ENCODE measurements at regions not wholly inside any gene's neighbourhood (a gene's known extent, or its start where the extent isn't known, plus 50 kb on each side); places are given as distances from the start of the nearest gene placed in this dataset.
A peak's percentile ranks its signal among the peaks of the same experiment; 100 is the strongest.

- Mint-ChIP-seq H3K36me3 (ENCODE audit: low read depth) (no peaks in the 10 kb centered on the region), H3K9me3 (no peaks in the 10 kb centered on the region), H3K27ac (no peak overlapping the region), H3K4me1 (ENCODE audit: low read depth) (no peaks in the 10 kb centered on the region), H3K27me3 (no peaks in the 10 kb centered on the region), H3K4me3 (no peak overlapping the region)
- intact Hi-C loops (cut with DNase I, micrococcal nuclease) = no loop called here
- Histone ChIP-seq H3K27ac (ENCODE audit: low read depth in 1 of 2, low read length in 2 of 2) (no peak overlapping the region), H3K36me3 (ENCODE audit: insufficient read depth, low read length) (no peaks in the 10 kb centered on the region), H3K4me1 (ENCODE audit: insufficient read depth, low read length) (no peaks in the 10 kb centered on the region), H3K9me3 (ENCODE audit: control insufficient read depth in 1 of 2, insufficient read depth in 1 of 2, low read length in 2 of 2) (no peaks in the 10 kb centered on the region), H3K4me3 (ENCODE audit: low read length) (no peak overlapping the region), H3K27me3 (ENCODE audit: control insufficient read depth in 1 of 2, insufficient read depth in 2 of 2, low read length in 2 of 2) (no peaks in the 10 kb centered on the region)
- ChIA-PET POLR2A (no interaction called here), CTCF (no interaction called here)
- ATAC-seq (ENCODE audit: poor library complexity) (no peak), DNase-seq (no peak)
- TF ChIP-seq, protein P1, sequence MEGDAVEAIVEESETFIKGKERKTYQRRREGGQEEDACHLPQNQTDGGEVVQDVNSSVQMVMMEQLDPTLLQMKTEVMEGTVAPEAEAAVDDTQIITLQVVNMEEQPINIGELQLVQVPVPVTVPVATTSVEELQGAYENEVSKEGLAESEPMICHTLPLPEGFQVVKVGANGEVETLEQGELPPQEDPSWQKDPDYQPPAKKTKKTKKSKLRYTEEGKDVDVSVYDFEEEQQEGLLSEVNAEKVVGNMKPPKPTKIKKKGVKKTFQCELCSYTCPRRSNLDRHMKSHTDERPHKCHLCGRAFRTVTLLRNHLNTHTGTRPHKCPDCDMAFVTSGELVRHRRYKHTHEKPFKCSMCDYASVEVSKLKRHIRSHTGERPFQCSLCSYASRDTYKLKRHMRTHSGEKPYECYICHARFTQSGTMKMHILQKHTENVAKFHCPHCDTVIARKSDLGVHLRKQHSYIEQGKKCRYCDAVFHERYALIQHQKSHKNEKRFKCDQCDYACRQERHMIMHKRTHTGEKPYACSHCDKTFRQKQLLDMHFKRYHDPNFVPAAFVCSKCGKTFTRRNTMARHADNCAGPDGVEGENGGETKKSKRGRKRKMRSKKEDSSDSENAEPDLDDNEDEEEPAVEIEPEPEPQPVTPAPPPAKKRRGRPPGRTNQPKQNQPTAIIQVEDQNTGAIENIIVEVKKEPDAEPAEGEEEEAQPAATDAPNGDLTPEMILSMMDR (IDR thresholded peaks at IDR 0.05) = no peak
Observed at GRCh38 chr4:158995965-158996364, 106.9 kb upstream of the RAPGEF2 start.

- Mint-ChIP-seq H3K4me3 (no peak overlapping the region), H3K9me3 (no peaks in the 10 kb centered on the region), H3K27me3 (no peaks in the 10 kb centered on the region), H3K27ac (no peak overlapping the region), H3K36me3 (ENCODE audit: low read depth) (no peaks in the 10 kb centered on the region), H3K4me1 (ENCODE audit: low read depth) (no peaks in the 10 kb centered on the region)
- Histone ChIP-seq H3K4me1 (ENCODE audit: insufficient read depth, low read length) (no peaks in the 10 kb centered on the region), H3K27ac (ENCODE audit: low read depth in 1 of 2, low read length in 2 of 2) (no peak overlapping the region), H3K36me3 (ENCODE audit: insufficient read depth, low read length) (no peaks in the 10 kb centered on the region), H3K4me3 (ENCODE audit: low read length) (no peak overlapping the region), H3K9me3 (ENCODE audit: control insufficient read depth in 1 of 2, insufficient read depth in 1 of 2, low read length in 2 of 2) (no peaks in the 10 kb centered on the region), H3K27me3 (ENCODE audit: control insufficient read depth in 1 of 2, insufficient read depth in 2 of 2, low read length in 2 of 2) (no peaks in the 10 kb centered on the region)
- ATAC-seq (ENCODE audit: poor library complexity) = no peak
- ChIA-PET POLR2A (no interaction called here), CTCF (interaction anchor here (0.9 kb wide), 1 partner anchor 62 kb away, joined by 4 read pairs; no protein-coding TSS in a partner anchor)
- TF ChIP-seq, protein P1 (IDR thresholded peaks at IDR 0.05) = no peak
- peak in 1 of 14 experiments; percentile 16 for DNase-seq
- intact Hi-C loops (cut with DNase I, micrococcal nuclease) = no loop called here
Observed at GRCh38 chr4:158996669-158997074, 106.2 kb upstream of the RAPGEF2 start.

DNA sequence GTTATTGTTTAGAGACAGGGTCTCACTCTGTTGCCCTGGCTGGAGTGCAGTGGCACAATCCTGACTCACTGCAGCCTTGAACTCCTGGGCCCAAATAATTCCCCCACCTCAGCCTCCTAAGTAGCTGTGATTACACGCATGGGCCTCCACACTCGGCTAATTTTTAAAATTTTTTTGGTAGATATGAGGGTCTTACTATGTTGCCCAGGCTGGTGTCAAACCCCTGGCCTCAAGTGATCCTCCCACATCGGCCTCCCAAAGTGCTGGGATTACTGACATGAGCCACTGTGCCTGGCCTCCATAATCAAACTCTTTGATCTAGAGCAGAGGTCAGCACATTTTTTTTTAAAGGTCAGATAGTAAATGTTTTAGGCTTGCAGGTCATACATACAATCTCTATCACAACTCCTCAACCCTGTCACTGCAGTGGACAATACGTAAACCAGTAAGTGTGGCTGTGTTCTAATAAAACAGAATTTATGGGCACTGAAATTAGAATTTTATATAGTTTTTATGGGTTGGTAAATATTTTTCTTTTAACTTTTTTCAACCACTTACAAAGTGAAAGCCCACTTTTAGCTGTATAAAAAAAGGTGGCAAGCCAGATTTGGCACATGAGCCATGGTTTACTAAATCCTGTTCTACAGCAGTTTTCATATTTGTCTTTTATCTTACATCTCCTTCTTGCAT, 105.1 kb upstream of the RAPGEF2 start:
- H3K36me3 Mint-ChIP-seq (ENCODE audit: low read depth) = no peaks in the 10 kb centered on the region
- H3K9me3 Mint-ChIP-seq = no peaks in the 10 kb centered on the region
- Histone ChIP-seq H3K4me1 (ENCODE audit: insufficient read depth, low read length) (no peaks in the 10 kb centered on the region), H3K9me3 (ENCODE audit: control insufficient read depth in 1 of 2, insufficient read depth in 1 of 2, low read length in 2 of 2) (no peaks in the 10 kb centered on the region), H3K4me3 (ENCODE audit: low read length) (no peak overlapping the region), H3K27me3 (ENCODE audit: control insufficient read depth in 1 of 2, insufficient read depth in 2 of 2, low read length in 2 of 2) (no peaks in the 10 kb centered on the region), H3K27ac (ENCODE audit: low read depth in 1 of 2, low read length in 2 of 2) (no peak overlapping the region), H3K36me3 (ENCODE audit: insufficient read depth, low read length) (no peaks in the 10 kb centered on the region)
- no peaks in the 10 kb centered on the region for H3K27me3 Mint-ChIP-seq
- ATAC-seq (ENCODE audit: poor library complexity) (no peak), DNase-seq (no peak)
- CTCF ChIA-PET = no interaction called here
- POLR2A ChIA-PET = no interaction called here
- TF ChIP-seq, protein P1 (IDR thresholded peaks at IDR 0.05) = no peak
- H3K27ac Mint-ChIP-seq = no peak overlapping the region
- no peak overlapping the region for H3K4me3 Mint-ChIP-seq
- intact Hi-C loops (cut with DNase I, micrococcal nuclease) = no loop called here
- H3K4me1 Mint-ChIP-seq (ENCODE audit: low read depth) = no peaks in the 10 kb centered on the region

Data from CD4-positive, alpha-beta T cell (primary cell).